ENCODE measurements at regions not wholly inside any gene's neighbourhood (a gene's known extent, or its start where the extent isn't known, plus 50 kb on each side); places are given as distances from the start of the nearest gene placed in this dataset.

- no peak for TF ChIP-seq POLR2A (IDR thresholded peaks at IDR 0.05)
- no peak for TF ChIP-seq CTCF (IDR thresholded peaks at IDR 0.05)
- TF ChIP-seq EP300 (IDR thresholded peaks at IDR 0.05), result no peak
Measured at GRCh38 chr10:131838966-131839742, 61.7 kb upstream of the PPP2R2D start.
